GM12878 (cell line): ENCODE measurements at regions not wholly inside any gene's neighbourhood (a gene's known extent, or its start where the extent isn't known, plus 50 kb on each side); places are given as distances from the start of the nearest gene placed in this dataset.

Experiments used
- CTCF ChIP-seq, 3 experiments: IDR thresholded peaks in 2 of 3; conservative IDR thresholded peaks in 1 of 3; 2 replicates each; pipeline ENCODE4 v1.5.1; 2011; ENCODE audit warnings: low read depth in 3 of 3, low read length in 3 of 3, mild to moderate bottlenecking in 3 of 3, control low read depth in 2 of 3, moderate library complexity in 2 of 3, inconsistent platforms in 1 of 3, mixed read lengths in 1 of 3; ENCODE audit not compliant: control insufficient read depth in 2 of 3, insufficient read depth in 1 of 3; ENCODE audit errors: extremely low read depth in 1 of 3
- EZH2 ChIP-seq: IDR thresholded peaks from 2 replicates; pipeline ENCODE4 v1.6.1; 2012; ENCODE audit warnings: low read depth, mild to moderate bottlenecking, control low read depth, inconsistent platforms, low read length, borderline replicate concordance; ENCODE audit not compliant: control insufficient read depth

- TF ChIP-seq EZH2 (no peak), CTCF (IDR thresholded peaks at IDR 0.05 in 2 of 3, conservative IDR thresholded peaks at IDR 0.05 in 1 of 3; ENCODE audit: control insufficient read depth in 2 of 3, extremely low read depth in 1 of 3, insufficient read depth in 1 of 3, low read depth in 3 of 3, low read length in 3 of 3) (no peak)
Measured at GRCh38 chr6:71187141-71187540, 101.5 kb upstream of the OGFRL1 start.
